ENCODE measurements at regions not wholly inside any gene's neighbourhood (a gene's known extent, or its start where the extent isn't known, plus 50 kb on each side); places are given as distances from the start of the nearest gene placed in this dataset.

- peak in 2 of 56 donors; percentile 8 for DNase-seq
Observed at GRCh38 chr6:6781172-6781872, 192.8 kb downstream of the LY86 start.

- DNase-seq: no peak
Observed at GRCh38 chr6:6781873-6782227, 193.3 kb downstream of the LY86 start.

GRCh38 chr6:6783721-6784120 lies 195.2 kb downstream of the LY86 start:
- no peak for DNase-seq

- DNase-seq: no peak
Observed at GRCh38 chr6:6784514-6785162, 196.1 kb downstream of the LY86 start.

GRCh38 chr6:6785163-6785521 lies 196.6 kb downstream of the LY86 start:
- DNase-seq: no peak

- no peak for DNase-seq
Observed at GRCh38 chr6:6788394-6789032, 200.0 kb downstream of the LY86 start.

- DNase-seq: no peak
Observed at GRCh38 chr6:6790393-6790792, 201.9 kb downstream of the LY86 start.

- no peak for DNase-seq
Observed at GRCh38 chr6:6790891-6791290, 202.4 kb downstream of the LY86 start.

- DNase-seq: peak in 1 of 56 donors; percentile 9
Observed at GRCh38 chr6:6793388-6794250, 205.1 kb downstream of the LY86 start.

- DNase-seq: no peak
Observed at GRCh38 chr6:6795393-6795792, 206.9 kb downstream of the LY86 start.

- no peak for DNase-seq
Observed at GRCh38 chr6:6796818-6797217, 208.3 kb downstream of the LY86 start.

GRCh38 chr6:6798448-6798860 lies 209.9 kb downstream of the LY86 start:
- no peak for DNase-seq

- no peak for DNase-seq
Observed at GRCh38 chr6:6801005-6801335, 212.4 kb downstream of the LY86 start.

GRCh38 chr6:6801635-6802218 lies 213.2 kb downstream of the LY86 start:
- no peak for DNase-seq

GRCh38 chr6:6803180-6803977 lies 214.9 kb downstream of the LY86 start:
- DNase-seq: no peak

GRCh38 chr6:6804843-6805615 lies 216.5 kb downstream of the LY86 start:
- DNase-seq: no peak

GRCh38 chr6:6806844-6807518 lies 218.5 kb downstream of the LY86 start:
- peak in 18 of 56 donors; percentile 6 to 64 (median 23) for DNase-seq

GRCh38 chr6:6808343-6808742 lies 219.8 kb downstream of the LY86 start:
- no peak for DNase-seq

- DNase-seq: no peak
Observed at GRCh38 chr6:6808915-6809314, 220.4 kb downstream of the LY86 start.

Data from amygdala (tissue), 56 donors.